DND-41 (cell line): ENCODE measurements at regions not wholly inside any gene's neighbourhood (a gene's known extent, or its start where the extent isn't known, plus 50 kb on each side); places are given as distances from the start of the nearest gene placed in this dataset.
A peak's percentile ranks its signal among the peaks of the same experiment; 100 is the strongest.

Source experiments
- ATAC-seq: fragments of 200-7000 bp; cut with Tn5 transposase; 3 replicates; pipeline ENCODE4 v1.9.1; 2021; ENCODE audit warnings: low read depth; ENCODE audit not compliant: insufficient read depth
- DNase-seq: peaks from one replicate; pipeline ENCODE4 v3.0.0-alpha.2; 2020
- H2AFZ ChIP-seq: 2 replicates; pipeline ENCODE4 v1.6.0; 2012; ENCODE audit warnings: low read depth, low read length
- H3K27ac ChIP-seq: 2 replicates; pipeline ENCODE4 v1.5.1; 2012; ENCODE audit warnings: low read length, inconsistent platforms
- H3K27me3 ChIP-seq: fragments of 200-600 bp; sonication (generic); 2 replicates; pipeline ENCODE4 v1.6.0; 2012; ENCODE audit warnings: low read length, mild to moderate bottlenecking, inconsistent platforms; ENCODE audit not compliant: insufficient read depth, poor library complexity
- H3K36me3 ChIP-seq: 2 replicates; pipeline ENCODE4 v1.5.1; 2012; ENCODE audit warnings: low read length, inconsistent platforms; ENCODE audit not compliant: insufficient read depth
- H3K4me1 ChIP-seq: 2 replicates; pipeline ENCODE4 v1.5.1; 2012; ENCODE audit warnings: mild to moderate bottlenecking, low read length; ENCODE audit not compliant: insufficient read depth
- H3K4me2 ChIP-seq: 2 replicates; pipeline ENCODE4 v1.6.0; 2012; ENCODE audit warnings: mild to moderate bottlenecking, moderate library complexity, low read length, inconsistent platforms; ENCODE audit not compliant: insufficient read depth
- H3K4me3 ChIP-seq, 2 experiments: fragments of 200-600 bp in 1 of 2; shearing (Covaris generic) in 1 of 2; 2 replicates each; pipeline ENCODE4 v1.5.1; 2012 to 2016; ENCODE audit warnings: inconsistent platforms in 2 of 2, low read length in 2 of 2, mild to moderate bottlenecking in 2 of 2, low read depth in 1 of 2, moderate library complexity in 1 of 2
- H3K79me2 ChIP-seq: 2 replicates; pipeline ENCODE4 v1.6.0; 2012; ENCODE audit warnings: low read length, inconsistent platforms; ENCODE audit not compliant: insufficient read depth
- H3K9ac ChIP-seq: 2 replicates; pipeline ENCODE4 v1.6.0; 2012; ENCODE audit warnings: low read depth, mild to moderate bottlenecking, inconsistent platforms, low read length, moderate library complexity
- H3K9me3 ChIP-seq: 2 replicates; pipeline ENCODE4 v1.5.1; 2012; ENCODE audit warnings: low read length, moderate library complexity, mild to moderate bottlenecking, inconsistent platforms; ENCODE audit not compliant: insufficient read depth, severe bottlenecking
- H4K20me1 ChIP-seq: 2 replicates; pipeline ENCODE4 v1.6.0; 2012; ENCODE audit warnings: low read length; ENCODE audit not compliant: insufficient read depth
- CTCF ChIP-seq: IDR thresholded peaks from 2 replicates; pipeline ENCODE4 v1.5.1; 2012; ENCODE audit warnings: borderline replicate concordance, low read length, moderate library complexity, mild to moderate bottlenecking; ENCODE audit not compliant: poor library complexity, severe bottlenecking; ENCODE audit errors: extremely low read depth
- EZH2 ChIP-seq: IDR thresholded peaks from 3 replicates; pipeline ENCODE4 v1.6.1; 2012; ENCODE audit warnings: borderline replicate concordance, low read depth, mild to moderate bottlenecking, moderate library complexity, low read length, inconsistent platforms; ENCODE audit not compliant: severe bottlenecking

- Histone ChIP-seq H3K36me3 (no peaks in the 10 kb centered on the region), H3K4me1 (peaks cover 7% of the 10 kb centered on the region), H3K9ac (no peak overlapping the region), H3K27ac (no peak overlapping the region), H4K20me1 (no peaks in the 10 kb centered on the region), H3K4me3 (no peak overlapping the region), H3K27me3 (no peaks in the 10 kb centered on the region), H3K79me2 (no peaks in the 10 kb centered on the region), H2AFZ (peak overlapping the region; percentile 3; the same call in 1 of the 2 replicates), H3K4me2 (no peak overlapping the region), H3K9me3 (no peaks in the 10 kb centered on the region)
- no peak for TF ChIP-seq EZH2
- TF ChIP-seq CTCF = no peak
- DNase-seq (no peak), ATAC-seq (no peak)
These were observed 128.1 kb upstream of the MDM1 start for GRCh38 chr12:68460236-68460635.

DNA sequence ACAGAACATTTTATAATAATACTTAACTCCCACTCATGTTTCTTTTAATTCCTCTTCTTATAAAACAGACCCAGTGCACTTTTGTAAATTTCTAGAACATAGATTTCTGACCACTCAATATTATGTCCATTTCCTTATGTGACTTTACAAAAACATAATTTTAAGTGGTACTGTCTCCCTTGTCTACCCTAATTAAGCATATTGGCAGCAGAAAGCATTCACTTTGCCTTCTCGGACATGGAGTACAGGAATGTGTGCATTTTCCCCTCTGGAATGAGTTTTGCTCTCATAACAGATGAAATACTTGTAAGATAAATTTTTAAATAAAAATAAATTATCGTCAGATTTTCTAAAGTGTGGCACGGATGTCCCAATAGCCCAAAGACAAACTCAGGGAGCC, 129.5 kb upstream of the MDM1 start:
- DNase-seq = no peak
- no peaks in the 10 kb centered on the region for H3K27me3 ChIP-seq
- H3K4me2 ChIP-seq = no peak overlapping the region
- H3K27ac ChIP-seq = no peak overlapping the region
- H2AFZ ChIP-seq = no peak overlapping the region
- H3K36me3 ChIP-seq = no peaks in the 10 kb centered on the region
- no peaks in the 10 kb centered on the region for H3K9me3 ChIP-seq
- H3K79me2 ChIP-seq = no peaks in the 10 kb centered on the region
- H3K4me1 ChIP-seq = no peaks in the 10 kb centered on the region; the same call in 1 of the 2 replicates
- no peaks in the 10 kb centered on the region for H4K20me1 ChIP-seq
- TF ChIP-seq CTCF (no peak), EZH2 (no peak)
- no peak overlapping the region for H3K9ac ChIP-seq
- H3K4me3 ChIP-seq = no peak overlapping the region
- no peak for ATAC-seq

GRCh38 chr12:68462803-68463202, 130.6 kb upstream of the MDM1 start:
- no peak overlapping the region for H3K4me2 ChIP-seq
- H3K36me3 ChIP-seq = no peaks in the 10 kb centered on the region
- ATAC-seq = peak; percentile 53
- no peaks in the 10 kb centered on the region for H3K27me3 ChIP-seq
- DNase-seq = no peak
- no peak overlapping the region for H3K27ac ChIP-seq
- H3K4me3 ChIP-seq = no peak overlapping the region
- H2AFZ ChIP-seq = no peak overlapping the region
- H3K4me1 ChIP-seq = no peaks in the 10 kb centered on the region; the same call in 1 of the 2 replicates
- no peaks in the 10 kb centered on the region for H3K79me2 ChIP-seq
- H3K9me3 ChIP-seq = no peaks in the 10 kb centered on the region
- TF ChIP-seq CTCF (no peak), EZH2 (no peak)
- H3K9ac ChIP-seq = no peak overlapping the region
- no peaks in the 10 kb centered on the region for H4K20me1 ChIP-seq

DNA sequence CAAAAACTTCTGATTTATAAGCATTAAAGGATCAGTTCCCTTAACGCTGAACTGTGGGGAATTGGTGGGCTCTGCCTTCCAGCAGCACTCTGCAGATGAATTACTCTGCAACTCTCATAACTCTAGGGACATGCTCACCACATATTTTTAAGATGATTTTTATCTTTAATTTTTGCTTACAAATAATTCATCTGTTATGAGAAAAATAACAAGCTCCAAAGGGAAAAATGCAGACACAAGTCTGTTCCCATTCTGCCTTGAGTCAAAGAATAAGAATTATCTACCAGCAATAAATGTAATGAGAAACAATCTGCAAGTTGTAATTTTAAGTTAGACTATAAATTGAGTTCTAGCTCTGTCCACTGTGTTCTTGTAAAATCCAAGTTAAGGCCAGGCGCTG, 133.1 kb upstream of the MDM1 start:
- no peak overlapping the region for H2AFZ ChIP-seq
- no peak overlapping the region for H3K4me2 ChIP-seq
- no peaks in the 10 kb centered on the region for H3K79me2 ChIP-seq
- no peaks in the 10 kb centered on the region for H3K27me3 ChIP-seq
- TF ChIP-seq EZH2 (no peak), CTCF (no peak)
- ATAC-seq (no peak), DNase-seq (no peak)
- no peaks in the 10 kb centered on the region for H3K9me3 ChIP-seq
- no peaks in the 10 kb centered on the region for H4K20me1 ChIP-seq
- no peak overlapping the region for H3K27ac ChIP-seq
- H3K4me1 ChIP-seq = no peaks in the 10 kb centered on the region; the same call in 1 of the 2 replicates
- H3K4me3 ChIP-seq = no peak overlapping the region
- no peaks in the 10 kb centered on the region for H3K36me3 ChIP-seq
- no peak overlapping the region for H3K9ac ChIP-seq
